ENCODE measurements at regions not wholly inside any gene's neighbourhood (a gene's known extent, or its start where the extent isn't known, plus 50 kb on each side); places are given as distances from the start of the nearest gene placed in this dataset.

DNA sequence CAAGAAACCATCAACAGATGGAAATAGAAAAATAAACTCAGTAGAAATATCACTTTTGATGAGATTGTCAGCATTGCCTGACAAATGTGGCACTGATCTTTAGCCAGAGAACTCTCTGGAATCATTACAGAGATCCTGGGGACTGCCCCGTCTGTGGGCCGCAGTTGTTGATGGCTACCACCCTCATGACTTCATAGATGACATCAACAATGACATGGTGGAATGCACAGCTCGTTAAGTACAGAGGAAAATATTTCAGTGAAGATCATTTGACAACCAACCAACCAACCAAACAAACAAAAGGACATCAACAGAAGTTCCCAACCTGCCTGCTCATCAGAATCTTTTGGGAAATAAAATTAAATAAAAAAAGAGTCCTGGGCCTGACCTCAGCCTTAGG lies 132.6 kb downstream of the UCHL1 start:
- DNase-seq: no peak

DNA sequence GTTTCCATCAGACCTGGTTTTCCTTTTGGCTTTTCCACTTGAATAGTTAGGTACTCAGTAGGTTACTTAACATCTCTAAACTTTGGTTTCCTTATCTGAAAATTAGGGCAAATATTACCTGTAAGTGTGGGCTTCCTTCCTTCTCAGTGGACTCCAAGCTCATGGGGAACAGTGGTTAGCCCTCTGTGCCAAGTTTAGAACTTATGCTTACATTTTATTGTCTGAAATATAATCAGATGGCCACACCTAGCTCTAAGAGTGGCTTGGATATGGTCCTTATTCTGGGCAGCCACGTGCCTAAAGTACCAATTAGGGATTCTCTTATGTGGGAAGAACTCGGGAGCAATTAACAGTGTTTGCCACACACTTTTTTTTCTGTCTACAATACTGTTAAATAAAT lies 133.9 kb downstream of the UCHL1 start:
- no peak for DNase-seq

DNA sequence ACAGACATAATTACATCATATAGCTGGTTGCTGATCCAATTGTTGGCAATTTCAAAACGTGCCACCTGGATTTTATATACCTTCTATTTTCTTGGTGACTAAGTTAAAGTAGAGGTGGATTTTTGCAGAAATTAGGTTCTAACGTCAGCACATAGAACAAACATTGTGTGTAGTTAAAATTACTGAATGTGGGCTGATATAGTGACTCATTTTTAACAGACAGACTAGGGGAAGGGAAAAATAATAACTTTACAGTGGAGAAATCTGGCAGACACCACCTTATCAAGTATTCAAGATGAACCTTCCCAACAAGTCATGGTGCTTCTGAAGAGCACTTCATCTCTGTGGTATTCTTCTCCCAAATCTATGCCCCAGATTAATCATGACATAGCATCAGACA lies 134.5 kb downstream of the UCHL1 start:
- DNase-seq: no peak

DNA sequence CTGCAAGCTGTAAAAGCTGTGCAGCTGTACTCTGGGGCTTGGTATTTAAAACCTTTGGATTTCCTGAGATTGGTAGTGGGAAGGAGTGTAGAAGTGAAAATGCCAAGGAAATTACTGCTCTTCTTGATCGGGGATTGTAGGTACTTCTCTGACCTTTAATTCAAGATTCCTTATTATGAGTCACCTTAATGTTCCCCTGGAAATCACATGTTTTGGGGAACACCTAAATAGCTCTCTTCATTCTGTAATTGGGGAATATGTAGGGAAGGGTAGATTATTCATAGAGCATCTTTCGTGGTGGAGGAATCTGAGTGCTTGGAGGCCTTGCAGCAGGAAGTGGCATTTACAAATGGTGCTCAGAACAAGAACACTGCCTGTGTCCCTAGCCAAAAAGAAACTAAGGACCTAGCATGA lies 137.8 kb downstream of the UCHL1 start:
- no peak for DNase-seq

DNA sequence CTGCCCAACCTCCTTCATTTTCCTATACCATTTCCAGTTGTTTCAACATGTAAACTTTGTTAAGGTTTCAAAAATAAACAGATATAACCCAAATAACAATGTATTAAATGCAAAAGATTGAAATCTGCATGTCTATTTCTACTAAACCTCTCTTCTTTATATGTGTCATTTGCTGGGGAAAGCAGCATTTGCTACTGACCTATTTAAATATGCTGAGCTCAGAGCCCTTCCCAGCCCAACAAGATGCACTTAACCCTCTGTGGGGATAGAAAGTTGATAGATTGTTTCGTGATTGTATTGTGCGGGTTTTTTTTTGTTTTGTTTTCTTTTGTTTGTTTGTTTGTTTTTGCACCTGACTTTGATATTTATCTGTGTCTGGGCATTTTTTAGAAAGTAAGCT lies 139.5 kb downstream of the UCHL1 start:
- DNase-seq: no peak

DNA sequence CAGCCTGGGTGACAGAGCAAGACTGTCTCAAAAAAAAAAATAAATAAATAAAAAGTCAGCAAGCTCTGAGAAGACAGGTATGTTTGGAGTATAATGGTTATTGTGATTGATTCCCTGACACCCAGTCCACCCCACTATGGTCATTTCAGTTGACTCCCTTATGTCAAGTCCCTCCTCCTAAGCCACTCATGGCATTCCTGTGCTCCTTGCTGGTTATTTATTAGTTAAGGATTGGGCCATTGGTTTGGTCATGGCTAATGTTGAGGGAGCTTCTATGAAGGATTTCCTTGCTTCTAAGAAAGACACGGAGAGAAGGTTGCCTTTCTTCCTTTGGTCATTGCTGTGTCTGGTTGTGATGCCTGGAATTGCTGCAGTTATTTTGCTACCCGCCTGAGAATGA lies 140.1 kb downstream of the UCHL1 start:
- DNase-seq: no peak

DNA sequence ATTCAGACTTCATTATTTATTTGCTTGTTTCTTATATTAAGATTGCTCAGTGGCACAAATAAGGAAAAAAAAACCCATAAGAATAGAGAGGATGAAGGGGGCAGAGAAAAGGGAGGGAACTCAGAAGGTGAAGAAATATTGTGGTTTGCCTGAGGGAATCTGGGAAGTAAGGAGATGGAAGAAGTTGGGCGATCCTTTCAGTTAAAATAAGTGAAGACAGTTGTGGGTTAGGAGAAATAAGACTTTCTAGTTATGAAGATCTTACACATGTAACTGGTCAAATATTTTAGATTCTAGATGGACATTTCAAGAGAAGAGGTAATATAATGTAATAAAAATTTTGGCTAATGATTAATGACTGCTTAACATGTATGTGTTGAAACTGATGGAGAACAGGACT lies 138.7 kb upstream of the LIMCH1 start:
- DNase-seq: no peak

DNA sequence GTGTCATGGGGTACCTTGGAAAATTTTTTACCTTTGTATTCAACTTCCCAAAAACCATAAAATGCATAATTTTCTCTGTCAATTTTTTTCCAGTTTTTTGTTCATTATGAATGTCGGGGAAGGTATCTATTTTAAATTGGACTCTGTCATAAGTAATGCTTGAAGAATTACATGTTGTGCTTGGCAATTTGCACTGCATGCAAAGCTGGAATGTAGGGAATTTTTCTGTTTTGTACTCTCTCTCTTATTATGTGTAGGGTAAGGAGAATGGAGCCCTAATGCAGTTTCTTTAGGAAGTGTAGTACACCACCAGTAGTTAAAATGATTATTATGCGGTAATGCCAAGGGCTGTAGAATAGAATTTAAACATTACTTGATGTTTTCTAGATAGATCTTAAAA lies 137.7 kb upstream of the LIMCH1 start:
- no peak for DNase-seq

DNA sequence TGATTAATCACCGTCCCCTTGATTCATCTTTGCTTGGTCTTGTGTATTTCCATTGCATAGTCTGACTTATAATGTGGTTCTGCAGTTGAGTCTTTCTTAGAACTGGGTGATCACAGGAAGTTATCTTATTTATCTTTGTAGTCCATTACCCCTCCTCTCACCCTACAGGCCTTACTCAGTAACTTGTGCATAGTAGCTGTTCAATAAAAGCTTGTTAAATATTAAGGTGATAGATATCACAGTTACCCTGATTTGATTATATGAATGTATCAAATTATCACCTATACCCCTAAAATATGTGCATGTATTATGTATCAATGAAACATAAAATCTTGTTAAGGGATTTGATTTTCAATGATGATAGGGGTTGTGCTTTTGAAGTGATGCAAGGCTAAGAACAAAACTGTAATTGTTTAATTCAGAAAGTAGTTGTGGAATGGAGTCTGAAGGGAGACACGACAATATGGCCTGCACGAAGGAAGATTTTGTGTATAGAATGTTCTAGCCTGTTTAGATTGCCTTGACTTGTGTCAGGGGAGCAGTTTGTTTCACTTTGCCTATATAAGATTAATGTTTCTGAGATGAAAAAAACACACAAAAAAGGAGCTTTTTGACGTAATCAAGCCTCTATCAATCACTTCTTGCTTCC lies 132.4 kb upstream of the LIMCH1 start:
- no peak for DNase-seq

DNA sequence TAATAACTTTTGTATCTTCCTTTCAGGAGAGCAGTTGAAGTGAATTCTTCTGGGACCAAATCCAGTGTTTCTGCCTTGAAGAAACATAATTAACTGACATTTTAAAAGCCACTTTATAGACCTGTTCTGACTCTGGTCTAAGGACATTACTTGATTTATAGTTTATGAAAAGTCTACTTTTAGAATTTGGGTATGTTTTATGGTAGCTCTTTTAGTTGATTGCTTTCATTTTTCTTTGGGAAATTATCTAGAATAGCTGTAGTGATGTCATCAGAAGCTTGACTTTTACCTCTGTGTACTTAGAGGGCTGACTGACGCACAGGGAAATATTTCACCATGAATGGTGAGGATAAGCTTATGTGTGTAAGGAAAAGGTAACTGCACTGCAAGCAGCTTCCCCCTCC lies 131.8 kb upstream of the LIMCH1 start:
- no peak for DNase-seq

DNA sequence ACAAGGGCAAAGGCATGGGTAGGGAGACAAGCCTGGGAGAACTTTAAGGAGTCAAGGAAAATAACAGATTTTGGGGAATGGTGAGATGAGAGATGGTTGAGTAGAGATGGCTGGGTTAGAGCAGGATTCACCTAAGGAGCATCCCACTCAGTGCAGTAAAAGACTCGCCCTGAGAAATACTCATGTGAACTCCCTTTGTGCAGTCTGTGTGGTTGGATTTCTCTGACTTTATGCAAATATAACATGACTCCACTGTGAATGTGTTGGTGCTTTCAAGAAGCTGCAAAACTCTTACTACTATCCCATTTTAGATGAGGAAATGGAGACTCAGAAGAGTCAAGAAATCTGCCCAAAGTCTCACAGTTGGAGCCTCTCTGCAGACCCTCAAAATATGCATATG lies 129.8 kb upstream of the LIMCH1 start:
- DNase-seq: no peak

DNA sequence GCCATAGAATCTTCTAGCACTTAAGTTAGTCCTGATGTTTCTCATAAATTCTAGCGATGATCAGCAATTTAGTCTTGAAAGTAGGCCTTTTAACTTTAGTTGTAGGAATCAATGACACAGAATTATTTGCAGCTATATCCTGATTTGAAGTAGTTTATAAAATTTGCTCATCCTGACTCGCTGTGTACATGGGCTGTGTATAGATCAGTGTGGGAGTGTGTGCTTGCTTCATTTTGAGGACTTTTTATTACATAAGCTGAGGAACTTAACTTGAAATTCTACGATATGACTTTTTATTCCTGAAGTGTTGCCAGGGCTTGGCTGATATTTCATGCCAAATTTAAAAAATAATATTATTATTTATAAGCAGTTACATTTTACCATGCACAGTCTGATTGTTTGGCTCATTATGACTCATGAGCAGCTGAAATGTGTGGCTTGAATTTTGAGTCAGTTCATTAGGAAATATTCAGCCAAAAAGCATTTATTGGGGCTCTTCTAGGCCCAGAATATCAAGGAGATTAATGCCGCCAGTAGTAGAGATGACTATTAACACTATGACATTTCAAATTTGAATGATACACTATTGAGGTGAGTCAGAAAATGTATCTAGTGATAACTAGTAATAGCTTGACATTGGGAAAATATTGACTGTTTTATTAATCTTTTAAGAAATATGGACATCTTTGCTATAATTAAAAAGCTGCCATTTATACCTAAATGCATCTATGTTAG lies 128.9 kb upstream of the LIMCH1 start:
- DNase-seq: peak; percentile 66 to 70

DNA sequence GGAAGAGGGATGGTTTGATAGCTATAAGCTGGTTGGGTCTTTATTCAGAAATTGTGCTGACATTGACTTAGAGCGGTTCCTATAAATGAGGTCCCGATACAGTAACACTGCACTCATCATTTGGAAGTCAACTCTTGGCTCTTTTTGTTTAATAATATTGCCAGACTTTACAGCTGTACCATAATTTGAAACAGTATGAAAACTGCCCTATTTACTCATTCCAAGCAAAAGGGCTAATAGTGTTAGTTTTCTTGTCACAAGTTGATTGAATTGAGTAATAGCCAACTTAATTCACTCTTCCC lies 128.4 kb upstream of the LIMCH1 start:
- DNase-seq: peak in 1 of 2 donors; percentile 54

DNA sequence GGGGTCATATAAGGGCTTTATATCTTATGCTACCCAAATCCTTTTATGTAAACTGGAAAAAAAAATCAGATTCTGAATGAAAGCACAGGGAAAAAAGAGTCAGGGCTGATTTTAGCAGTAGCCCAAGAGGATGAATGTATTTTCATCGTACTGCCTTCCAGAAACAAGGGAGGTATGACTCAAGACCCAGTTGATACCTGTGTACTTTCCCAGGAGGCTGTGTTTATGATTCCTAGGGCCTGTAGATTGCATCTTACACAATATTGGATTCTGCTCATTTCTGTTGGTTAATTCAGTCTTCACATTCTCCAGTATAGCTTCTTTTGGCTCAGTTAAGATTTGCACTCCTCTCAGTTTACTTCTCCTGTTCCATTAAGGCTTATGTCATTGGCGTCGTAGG lies 127.9 kb upstream of the LIMCH1 start:
- DNase-seq: no peak

DNA sequence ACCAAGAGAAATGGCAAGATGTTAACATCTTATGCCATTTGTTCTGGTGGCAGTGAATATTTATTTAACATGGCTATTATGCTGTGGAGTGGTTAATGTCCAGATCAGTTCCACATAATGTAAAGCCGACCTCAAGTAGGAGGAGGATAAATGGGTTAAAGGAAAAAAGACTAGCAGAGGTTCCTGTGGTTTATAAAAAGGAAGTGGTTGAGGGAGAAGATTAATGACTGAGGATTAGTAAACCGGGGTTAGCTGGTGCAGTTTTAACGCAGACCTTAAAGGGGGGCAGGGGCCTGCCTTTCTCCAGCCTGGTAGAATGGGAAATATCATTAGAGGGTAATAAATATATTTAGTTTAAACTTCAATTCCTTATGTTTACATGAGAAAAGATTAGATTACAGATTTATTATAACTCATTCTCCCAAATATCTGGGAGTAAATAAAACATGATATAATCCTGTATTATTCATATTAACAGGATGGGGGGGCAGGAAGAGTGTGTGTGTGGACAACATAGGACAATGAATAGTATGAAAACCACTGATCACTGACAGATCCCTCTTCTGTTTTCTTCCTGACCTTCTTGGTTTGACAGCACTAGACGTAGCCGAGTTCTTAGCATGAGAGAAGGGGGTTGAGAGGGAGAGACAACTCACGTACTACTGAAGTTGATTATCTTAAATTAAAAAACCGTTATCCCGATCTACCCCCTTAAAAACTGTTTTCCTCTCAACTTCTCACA lies 124.1 kb upstream of the LIMCH1 start:
- DNase-seq: no peak

DNA sequence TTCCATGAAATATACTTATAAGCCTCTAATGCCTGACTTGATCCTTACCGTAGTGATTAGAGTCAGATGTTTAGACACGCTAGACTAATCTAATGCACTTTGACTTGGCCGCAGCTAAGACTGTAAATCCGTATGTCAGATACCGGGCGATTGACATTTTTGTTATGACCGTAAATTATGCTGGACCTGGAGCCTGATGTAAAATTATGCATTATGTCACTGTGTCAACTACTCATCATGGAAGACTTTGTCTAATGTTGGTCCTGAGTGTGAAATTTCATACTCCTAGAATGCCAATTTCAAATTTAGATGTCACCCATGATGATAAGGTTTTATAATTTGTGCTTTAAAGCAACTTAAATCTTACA lies 123.6 kb upstream of the LIMCH1 start:
- DNase-seq: no peak

DNA sequence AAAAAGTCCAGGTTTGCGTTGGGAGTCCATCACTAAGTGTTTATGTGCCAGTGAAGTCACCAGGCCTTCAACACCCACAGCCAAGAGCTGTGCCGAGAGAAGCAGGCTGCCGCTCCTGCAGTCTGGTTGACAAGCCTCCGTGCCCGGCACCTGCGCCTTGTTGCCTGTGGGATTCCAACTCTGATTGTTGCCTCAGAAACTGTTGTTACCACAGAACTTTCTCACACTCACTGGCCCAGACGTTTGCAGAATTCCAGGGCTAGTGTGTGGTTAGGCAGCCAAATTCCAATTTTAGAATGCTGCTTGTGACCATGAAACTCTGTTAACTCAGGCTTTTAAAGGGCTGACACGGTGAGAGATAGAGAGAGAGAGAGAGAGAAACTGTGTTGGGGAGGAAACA lies 119.5 kb upstream of the LIMCH1 start:
- DNase-seq: no peak

DNA sequence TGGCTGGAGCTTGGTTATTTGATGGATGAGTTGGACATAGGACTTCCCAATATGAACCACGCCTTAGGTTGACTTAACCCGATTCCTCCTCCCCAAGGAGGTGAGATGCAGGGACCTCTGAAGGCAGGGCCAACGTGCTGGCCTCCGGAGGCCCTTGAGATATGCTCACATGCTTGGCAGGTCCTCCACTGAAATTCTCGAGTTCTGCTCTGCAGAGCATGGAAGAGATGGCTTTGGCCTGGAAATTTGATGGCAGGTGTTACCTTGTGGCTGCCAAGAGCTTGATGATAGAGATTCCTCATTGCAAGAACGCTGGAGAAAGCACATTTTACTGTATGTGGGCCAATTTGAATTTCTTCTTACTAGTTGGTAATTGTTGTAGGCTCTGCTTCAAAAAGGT lies 117.4 kb upstream of the LIMCH1 start:
- DNase-seq: no peak

DNA sequence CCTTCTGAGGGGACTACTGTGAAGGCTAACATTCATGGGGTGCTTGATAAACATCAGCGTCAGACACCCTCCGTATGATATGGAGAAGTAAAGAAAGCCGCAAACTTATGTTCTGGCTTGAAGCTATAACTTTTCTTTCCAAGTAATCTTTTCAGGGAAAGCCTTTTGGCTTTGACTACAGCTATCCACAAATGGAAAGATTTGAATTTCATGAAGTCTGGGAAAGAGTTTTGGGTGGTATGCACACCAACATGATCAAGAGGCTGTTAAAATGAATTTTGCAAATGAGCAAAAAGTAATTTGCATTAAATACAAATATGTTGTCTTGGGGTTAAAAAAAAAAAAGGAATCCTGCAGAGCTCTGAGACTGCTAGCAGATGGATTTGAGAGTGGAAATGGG lies 114.8 kb upstream of the LIMCH1 start:
- DNase-seq: no peak

DNA sequence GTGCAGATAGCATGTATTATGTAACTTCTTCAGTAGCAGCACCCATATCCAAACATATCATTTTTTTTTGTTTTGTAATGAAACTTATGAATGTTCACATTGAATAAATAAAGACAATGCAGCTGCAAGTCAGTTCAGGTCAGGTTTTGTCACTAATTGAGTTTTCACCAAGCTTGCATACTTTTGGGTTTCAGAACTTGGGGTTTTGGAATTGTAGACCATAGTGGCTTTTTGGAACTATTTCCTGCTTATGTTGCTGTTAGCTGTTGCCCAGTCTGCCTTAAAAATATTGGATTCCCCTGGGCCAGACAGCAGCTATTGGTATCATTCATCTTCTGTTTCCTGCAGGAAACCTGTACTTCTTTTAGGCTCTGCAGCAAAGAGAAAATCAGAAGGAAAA lies 113.4 kb upstream of the LIMCH1 start:
- no peak for DNase-seq

DNA sequence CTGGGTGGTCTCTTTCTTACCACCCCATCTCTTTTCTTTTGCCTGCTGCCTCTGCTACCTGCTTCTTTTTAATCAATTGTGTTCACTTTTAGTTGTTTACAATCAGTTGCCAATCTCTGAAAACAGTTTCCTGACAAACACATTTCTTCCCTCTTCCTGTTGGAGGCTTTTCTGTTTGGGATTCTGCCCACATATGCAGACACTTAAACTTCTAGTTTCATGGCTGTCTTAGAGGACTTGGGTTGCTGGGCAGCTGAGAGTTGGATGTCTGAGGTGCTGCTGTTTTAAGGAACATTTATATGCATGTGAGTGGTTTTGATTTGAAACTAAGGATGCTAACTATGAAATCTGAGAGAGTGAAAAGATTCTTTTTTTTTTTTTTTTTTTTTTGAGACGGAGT lies 112.3 kb upstream of the LIMCH1 start:
- no peak for DNase-seq

DNA sequence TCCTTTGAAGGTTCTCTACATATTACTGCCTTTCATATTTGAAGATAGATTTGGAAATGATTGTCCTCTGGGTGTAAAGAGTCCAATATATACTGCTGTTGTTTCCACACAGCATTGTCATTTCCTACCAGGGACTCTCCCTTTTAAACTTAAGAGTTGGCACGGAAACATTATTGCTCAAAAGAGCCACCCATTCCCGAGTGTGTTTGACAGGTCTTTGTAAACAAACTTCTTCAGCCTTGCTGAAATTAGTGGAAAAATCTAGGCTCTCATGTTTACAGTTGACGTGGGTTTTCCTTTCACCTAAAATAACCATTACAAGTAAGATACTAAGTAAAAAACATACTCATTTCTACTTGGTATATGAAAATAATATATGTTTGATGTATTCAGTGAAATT lies 111.4 kb upstream of the LIMCH1 start:
- DNase-seq: peak in 1 of 2 donors; percentile 50

DNA sequence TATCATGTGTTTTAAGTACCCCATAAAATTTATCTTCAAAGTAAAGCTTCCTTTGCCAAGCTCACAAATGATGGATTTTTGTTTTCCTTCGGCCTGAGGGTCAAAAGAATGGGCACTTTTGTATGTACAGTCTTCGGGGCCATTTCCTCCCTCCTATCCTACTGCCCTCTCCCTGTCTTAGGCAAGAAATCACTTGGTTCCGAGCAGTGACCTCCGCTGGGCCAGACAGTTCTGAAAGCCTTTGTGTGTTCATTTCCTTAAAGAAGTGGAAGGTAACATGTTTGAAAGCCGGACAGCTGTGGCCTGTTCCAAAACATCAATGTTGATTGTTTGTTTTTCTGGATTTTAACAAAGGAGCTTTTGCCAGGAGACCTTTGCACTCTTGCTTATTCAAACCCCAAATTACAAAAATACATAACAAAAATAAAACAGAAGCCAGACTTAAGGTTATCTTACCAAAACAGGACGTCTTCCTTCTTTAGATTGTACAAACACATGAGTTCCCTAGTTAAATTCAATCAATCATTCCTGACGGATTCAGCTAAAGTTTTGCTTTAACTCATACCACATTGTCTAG lies 110.6 kb upstream of the LIMCH1 start:
- DNase-seq: peak; percentile 73 to 77
